ENCODE measurements at regions not wholly inside any gene's neighbourhood (a gene's known extent, or its start where the extent isn't known, plus 50 kb on each side); places are given as distances from the start of the nearest gene placed in this dataset.

- Histone ChIP-seq H3K9ac (ENCODE audit: extremely low read depth, low read length, poor library complexity, severe bottlenecking) (no peak overlapping the region), H3K4me1 (ENCODE audit: control insufficient read depth, insufficient read depth, low read length) (no peaks in the 10 kb centered on the region), H3K4me3 (ENCODE audit: low read length) (no peak overlapping the region), H3K36me3 (ENCODE audit: control insufficient read depth, insufficient read depth, low read length) (no peaks in the 10 kb centered on the region), H3K27ac (ENCODE audit: low read depth, low read length) (no peak overlapping the region), H3K27me3 (ENCODE audit: control insufficient read depth, insufficient read depth, low read length, poor library complexity, severe bottlenecking) (no peaks in the 10 kb centered on the region), H3K9me3 (ENCODE audit: control insufficient read depth, low read length) (peaks cover 21% of the 10 kb centered on the region)
- Mint-ChIP-seq H3K36me3 (ENCODE audit: low read depth) (no peaks in the 10 kb centered on the region), H3K4me3 (no peak overlapping the region), H3K4me1 (peaks cover 2% of the 10 kb centered on the region), H3K27me3 (ENCODE audit: insufficient read depth) (no peaks in the 10 kb centered on the region), H3K9me3 (peaks cover 18% of the 10 kb centered on the region), H3K27ac (no peak overlapping the region)
- DNase-seq, result no peak
- TF ChIP-seq, protein P1, sequence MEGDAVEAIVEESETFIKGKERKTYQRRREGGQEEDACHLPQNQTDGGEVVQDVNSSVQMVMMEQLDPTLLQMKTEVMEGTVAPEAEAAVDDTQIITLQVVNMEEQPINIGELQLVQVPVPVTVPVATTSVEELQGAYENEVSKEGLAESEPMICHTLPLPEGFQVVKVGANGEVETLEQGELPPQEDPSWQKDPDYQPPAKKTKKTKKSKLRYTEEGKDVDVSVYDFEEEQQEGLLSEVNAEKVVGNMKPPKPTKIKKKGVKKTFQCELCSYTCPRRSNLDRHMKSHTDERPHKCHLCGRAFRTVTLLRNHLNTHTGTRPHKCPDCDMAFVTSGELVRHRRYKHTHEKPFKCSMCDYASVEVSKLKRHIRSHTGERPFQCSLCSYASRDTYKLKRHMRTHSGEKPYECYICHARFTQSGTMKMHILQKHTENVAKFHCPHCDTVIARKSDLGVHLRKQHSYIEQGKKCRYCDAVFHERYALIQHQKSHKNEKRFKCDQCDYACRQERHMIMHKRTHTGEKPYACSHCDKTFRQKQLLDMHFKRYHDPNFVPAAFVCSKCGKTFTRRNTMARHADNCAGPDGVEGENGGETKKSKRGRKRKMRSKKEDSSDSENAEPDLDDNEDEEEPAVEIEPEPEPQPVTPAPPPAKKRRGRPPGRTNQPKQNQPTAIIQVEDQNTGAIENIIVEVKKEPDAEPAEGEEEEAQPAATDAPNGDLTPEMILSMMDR (conservative IDR thresholded peaks at IDR 0.05), result no peak
- WGBS, 2 experiments (ENCODE audit: insufficient coverage in 1 of 2, insufficient read length in 1 of 2), result 54 to 57% methylated on average over 3 to 4 of the region's 4 CpGs
Observed at GRCh38 chr1:193927550-193927949, 741.1 kb upstream of the B3GALT2 start.

DNA sequence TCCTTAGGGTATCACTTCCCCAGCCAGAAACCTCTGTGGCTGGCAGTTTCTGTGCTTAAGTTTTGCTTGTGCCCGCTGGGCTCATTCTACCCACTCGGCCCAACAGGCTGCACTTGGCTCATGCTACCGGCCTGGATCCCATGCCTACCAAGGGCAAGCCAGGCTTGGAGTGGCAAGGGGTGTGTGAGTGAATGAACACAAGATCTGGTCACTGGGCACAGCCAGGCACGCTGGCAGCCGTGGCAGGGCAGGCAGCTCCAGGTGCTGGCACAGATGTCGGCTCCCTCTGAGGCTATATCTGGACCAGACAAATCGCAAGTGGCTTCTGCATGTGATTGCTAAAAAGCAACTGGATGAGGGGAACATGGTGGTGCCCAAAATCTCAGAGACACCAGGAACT lies 740.5 kb upstream of the B3GALT2 start:
- no peak for DNase-seq
- Mint-ChIP-seq H3K27me3 (ENCODE audit: insufficient read depth) (no peaks in the 10 kb centered on the region), H3K27ac (no peak overlapping the region), H3K4me1 (peaks cover 2% of the 10 kb centered on the region), H3K4me3 (no peak overlapping the region), H3K36me3 (ENCODE audit: low read depth) (no peaks in the 10 kb centered on the region), H3K9me3 (peaks cover 18% of the 10 kb centered on the region)
- peaks cover 21% of the 10 kb centered on the region for H3K9me3 ChIP-seq (ENCODE audit: control insufficient read depth, low read length)
- WGBS, 2 experiments (ENCODE audit: insufficient coverage in 1 of 2, insufficient read length in 1 of 2), result 96 to 100% methylated on average over 1 to 7 of the region's 7 CpGs
- no peaks in the 10 kb centered on the region for H3K27me3 ChIP-seq (ENCODE audit: control insufficient read depth, insufficient read depth, low read length, poor library complexity, severe bottlenecking)
- H3K4me3 ChIP-seq (ENCODE audit: low read length), result no peak overlapping the region
- no peak overlapping the region for H3K27ac ChIP-seq (ENCODE audit: low read depth, low read length)
- no peaks in the 10 kb centered on the region for H3K4me1 ChIP-seq (ENCODE audit: control insufficient read depth, insufficient read depth, low read length)
- TF ChIP-seq, protein P1 (conservative IDR thresholded peaks at IDR 0.05), result no peak
- no peak overlapping the region for H3K9ac ChIP-seq (ENCODE audit: extremely low read depth, low read length, poor library complexity, severe bottlenecking)
- no peaks in the 10 kb centered on the region for H3K36me3 ChIP-seq (ENCODE audit: control insufficient read depth, insufficient read depth, low read length)

- H3K36me3 ChIP-seq (ENCODE audit: control insufficient read depth, insufficient read depth, low read length), result no peaks in the 10 kb centered on the region
- no peak overlapping the region for H3K9ac ChIP-seq (ENCODE audit: extremely low read depth, low read length, poor library complexity, severe bottlenecking)
- H3K4me3 ChIP-seq (ENCODE audit: low read length), result no peak overlapping the region
- TF ChIP-seq, protein P1 (conservative IDR thresholded peaks at IDR 0.05), result no peak
- H3K27ac ChIP-seq (ENCODE audit: low read depth, low read length), result no peak overlapping the region
- Mint-ChIP-seq H3K4me3 (no peak overlapping the region), H3K9me3 (peaks cover 3% of the 10 kb centered on the region), H3K27ac (no peak overlapping the region), H3K27me3 (ENCODE audit: insufficient read depth) (no peaks in the 10 kb centered on the region), H3K36me3 (ENCODE audit: low read depth) (no peaks in the 10 kb centered on the region), H3K4me1 (no peaks in the 10 kb centered on the region)
- H3K27me3 ChIP-seq (ENCODE audit: control insufficient read depth, insufficient read depth, low read length, poor library complexity, severe bottlenecking), result no peaks in the 10 kb centered on the region
- DNase-seq, result no peak
- no peaks in the 10 kb centered on the region for H3K9me3 ChIP-seq (ENCODE audit: control insufficient read depth, low read length)
- 100% methylated on average over 1 of the region's 1 CpG; no CpG with 5 or more reads in 1 of the 2 experiments for WGBS, 2 experiments (ENCODE audit: insufficient coverage in 1 of 2, insufficient read length in 1 of 2)
- no peaks in the 10 kb centered on the region for H3K4me1 ChIP-seq (ENCODE audit: control insufficient read depth, insufficient read depth, low read length)
Observed at GRCh38 chr1:193919827-193920226, 733.4 kb upstream of the B3GALT2 start.
